Astrocyte (in vitro differentiated cells and primary cell): ENCODE measurements at regions not wholly inside any gene's neighbourhood (a gene's known extent, or its start where the extent isn't known, plus 50 kb on each side); places are given as distances from the start of the nearest gene placed in this dataset.

Experiments used
- EZH2 ChIP-seq: IDR thresholded peaks from 2 replicates; pipeline ENCODE4 v1.6.1; 2012; ENCODE audit warnings: mild to moderate bottlenecking, low read length, inconsistent platforms; ENCODE audit not compliant: insufficient read depth
- TF ChIP-seq, protein P1 (sequence below): IDR thresholded peaks from 2 replicates; pipeline ENCODE4 v1.5.1; 2011; ENCODE audit warnings: low read depth, mild to moderate bottlenecking, inconsistent platforms, low read length, moderate library complexity; ENCODE audit not compliant: insufficient read depth

DNA sequence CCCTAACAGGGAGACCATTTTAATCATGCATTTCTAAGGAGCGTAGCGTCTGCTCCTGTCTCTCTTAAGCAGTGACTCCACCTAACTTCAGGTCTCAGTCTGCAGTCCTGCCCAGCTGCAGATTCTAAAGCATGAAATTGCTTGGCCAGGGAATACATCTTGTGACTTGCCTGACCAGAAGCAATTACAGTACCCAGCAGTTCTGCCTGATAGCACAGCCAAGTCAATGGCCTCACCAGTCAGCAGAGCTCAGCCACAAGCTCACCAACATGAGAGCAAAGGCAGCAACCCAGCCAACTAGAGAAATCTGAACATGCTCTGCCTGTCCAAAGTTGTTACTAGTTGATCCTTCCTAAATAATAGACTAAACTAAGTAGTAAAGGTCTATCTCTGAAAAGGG lies 2011.9 kb upstream of the PCDH10 start:
- TF ChIP-seq, protein P1, sequence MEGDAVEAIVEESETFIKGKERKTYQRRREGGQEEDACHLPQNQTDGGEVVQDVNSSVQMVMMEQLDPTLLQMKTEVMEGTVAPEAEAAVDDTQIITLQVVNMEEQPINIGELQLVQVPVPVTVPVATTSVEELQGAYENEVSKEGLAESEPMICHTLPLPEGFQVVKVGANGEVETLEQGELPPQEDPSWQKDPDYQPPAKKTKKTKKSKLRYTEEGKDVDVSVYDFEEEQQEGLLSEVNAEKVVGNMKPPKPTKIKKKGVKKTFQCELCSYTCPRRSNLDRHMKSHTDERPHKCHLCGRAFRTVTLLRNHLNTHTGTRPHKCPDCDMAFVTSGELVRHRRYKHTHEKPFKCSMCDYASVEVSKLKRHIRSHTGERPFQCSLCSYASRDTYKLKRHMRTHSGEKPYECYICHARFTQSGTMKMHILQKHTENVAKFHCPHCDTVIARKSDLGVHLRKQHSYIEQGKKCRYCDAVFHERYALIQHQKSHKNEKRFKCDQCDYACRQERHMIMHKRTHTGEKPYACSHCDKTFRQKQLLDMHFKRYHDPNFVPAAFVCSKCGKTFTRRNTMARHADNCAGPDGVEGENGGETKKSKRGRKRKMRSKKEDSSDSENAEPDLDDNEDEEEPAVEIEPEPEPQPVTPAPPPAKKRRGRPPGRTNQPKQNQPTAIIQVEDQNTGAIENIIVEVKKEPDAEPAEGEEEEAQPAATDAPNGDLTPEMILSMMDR: no peak
- TF ChIP-seq EZH2: no peak
